Testis (tissue), 2 donors: ENCODE measurements at regions not wholly inside any gene's neighbourhood (a gene's known extent, or its start where the extent isn't known, plus 50 kb on each side); places are given as distances from the start of the nearest gene placed in this dataset.

ENCODE experiments used
- CTCF ChIP-seq, 3 experiments: fragments of 450-650 bp in 2 of 3; fragments of 200-600 bp in 1 of 3; sonication (generic) in 1 of 3; IDR thresholded peaks; one replicate each; pipeline ENCODE4 v1.5.1; 2016 to 2019; ENCODE audit warnings: antibody characterized with exemption in 3 of 3, mild to moderate bottlenecking in 2 of 3, moderate library complexity in 1 of 3
- POLR2A ChIP-seq: fragments of 450-650 bp; IDR thresholded peaks from one replicate; pipeline ENCODE4 v1.6.1; 2017; ENCODE audit warnings: antibody characterized with exemption, mild to moderate bottlenecking, moderate library complexity

GRCh38 chr1:173360487-173361063, 116.6 kb upstream of the PRDX6 start:
- TF ChIP-seq CTCF (IDR thresholded peaks at IDR 0.05) (no peak), POLR2A (no peak)
